Upper lobe of left lung (tissue), 6 donors: ENCODE measurements at regions not wholly inside any gene's neighbourhood (a gene's known extent, or its start where the extent isn't known, plus 50 kb on each side); places are given as distances from the start of the nearest gene placed in this dataset.

ENCODE experiments used
- ATAC-seq, 2 donors: fragments of 200-7000 bp; cut with Tn5 transposase; one replicate each; pipeline ENCODE4 v1.9.1; 2022; ENCODE audit warnings: mild to moderate bottlenecking in 2 of 2, moderate library complexity in 2 of 2; ENCODE audit not compliant: low FRiP score in 2 of 2
- DNase-seq, 2 donors: peaks; one replicate each; pipeline ENCODE4 v3.0.0-alpha.2; 2019 to 2020
- H3K27ac ChIP-seq, 4 donors: fragments of 200-600 bp; sonication (generic); one replicate each; pipeline ENCODE4 v1.5.1; 2016 to 2019
- H3K27me3 ChIP-seq, 4 donors: fragments of 200-600 bp; sonication (generic); one replicate each; pipeline ENCODE4 v1.5.1; 2017 to 2019
- H3K36me3 ChIP-seq, 4 donors: fragments of 200-600 bp; sonication (generic); one replicate each; pipeline ENCODE4 v1.5.1; 2016 to 2019
- H3K4me1 ChIP-seq, 4 donors: fragments of 200-600 bp; sonication (generic); one replicate each; pipeline ENCODE4 v1.5.1; 2018 to 2019
- H3K4me3 ChIP-seq, 4 donors: fragments of 200-600 bp; sonication (generic); one replicate each; pipeline ENCODE4 v1.5.1; 2017 to 2019; ENCODE audit warnings: mild to moderate bottlenecking in 2 of 4, moderate library complexity in 1 of 4
- H3K9me3 ChIP-seq, 4 donors: fragments of 200-600 bp; sonication (generic); one replicate each; pipeline ENCODE4 v1.5.1; 2018 to 2019
- EP300 ChIP-seq, 4 donors: sonication (generic); formaldehyde crosslinking; IDR thresholded peaks; one replicate each; pipeline ENCODE4 v1.5.1; 2017; ENCODE audit warnings: antibody characterized with exemption in 4 of 4, control low read depth in 2 of 4
- POLR2A ChIP-seq, 4 donors: fragments of 450-650 bp; IDR thresholded peaks; one replicate each; pipeline ENCODE4 v1.5.1; 2016 to 2017; ENCODE audit warnings: antibody characterized with exemption in 4 of 4, mild to moderate bottlenecking in 2 of 4
- POLR2AphosphoS5 ChIP-seq, 2 donors: sonication (generic); formaldehyde crosslinking; IDR thresholded peaks; one replicate each; pipeline ENCODE4 v1.5.1; 2017; ENCODE audit warnings: antibody characterized with exemption in 2 of 2
- WGBS, 2 donors: methylation state at CpG; one replicate each; pipeline ENCODE4 v1.1.5; 2017 to 2018; 5-methylcytosine and 5-hydroxymethylcytosine counted together
- TF ChIP-seq, protein P1 (sequence below), 6 experiments: fragments of 450-650 bp in 4 of 6; fragments of 200-600 bp in 2 of 6; sonication (generic) in 2 of 6; IDR thresholded peaks; one replicate each; pipeline ENCODE4 v1.5.1; 2016 to 2019; ENCODE audit warnings: antibody characterized with exemption in 6 of 6
- donor health status: DM: no; HTN: no; CAD: no; lungs with moderate emphysema.
- donor health status: DM: no; HTN: yes; CAD: no; lungs with severe emphysema.

DNA sequence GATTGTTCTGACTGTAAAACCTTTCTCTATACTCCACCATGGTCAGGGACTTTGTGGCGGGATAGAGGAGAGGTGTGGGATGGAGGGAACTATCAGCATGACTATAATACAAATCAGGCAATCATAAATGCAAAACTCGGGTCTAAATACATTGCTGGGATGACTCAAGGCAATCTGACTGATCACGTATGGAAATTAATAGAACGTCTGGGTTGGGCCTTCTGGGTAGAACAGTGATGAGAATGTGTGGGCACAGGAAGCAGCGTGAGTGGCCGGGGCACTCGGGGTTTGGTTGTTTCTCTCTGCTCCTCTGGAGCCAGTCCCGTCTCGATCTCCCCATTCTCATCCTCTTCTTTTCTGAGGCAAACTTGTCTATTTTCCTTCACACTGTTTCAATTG is 485.8 kb downstream of the VRK1 start:
- Histone ChIP-seq H3K36me3 (no peaks in the 10 kb centered on the region), H3K27me3 (no peaks in the 10 kb centered on the region), H3K4me1 (no peaks in the 10 kb centered on the region), H3K9me3 (no peaks in the 10 kb centered on the region), H3K27ac (no peak overlapping the region), H3K4me3 (no peak overlapping the region)
- no peak for ATAC-seq
- TF ChIP-seq, protein P1, sequence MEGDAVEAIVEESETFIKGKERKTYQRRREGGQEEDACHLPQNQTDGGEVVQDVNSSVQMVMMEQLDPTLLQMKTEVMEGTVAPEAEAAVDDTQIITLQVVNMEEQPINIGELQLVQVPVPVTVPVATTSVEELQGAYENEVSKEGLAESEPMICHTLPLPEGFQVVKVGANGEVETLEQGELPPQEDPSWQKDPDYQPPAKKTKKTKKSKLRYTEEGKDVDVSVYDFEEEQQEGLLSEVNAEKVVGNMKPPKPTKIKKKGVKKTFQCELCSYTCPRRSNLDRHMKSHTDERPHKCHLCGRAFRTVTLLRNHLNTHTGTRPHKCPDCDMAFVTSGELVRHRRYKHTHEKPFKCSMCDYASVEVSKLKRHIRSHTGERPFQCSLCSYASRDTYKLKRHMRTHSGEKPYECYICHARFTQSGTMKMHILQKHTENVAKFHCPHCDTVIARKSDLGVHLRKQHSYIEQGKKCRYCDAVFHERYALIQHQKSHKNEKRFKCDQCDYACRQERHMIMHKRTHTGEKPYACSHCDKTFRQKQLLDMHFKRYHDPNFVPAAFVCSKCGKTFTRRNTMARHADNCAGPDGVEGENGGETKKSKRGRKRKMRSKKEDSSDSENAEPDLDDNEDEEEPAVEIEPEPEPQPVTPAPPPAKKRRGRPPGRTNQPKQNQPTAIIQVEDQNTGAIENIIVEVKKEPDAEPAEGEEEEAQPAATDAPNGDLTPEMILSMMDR (IDR thresholded peaks at IDR 0.05), result no peak
- TF ChIP-seq POLR2AphosphoS5 (IDR thresholded peaks at IDR 0.05), result no peak
- no peak for TF ChIP-seq POLR2A (IDR thresholded peaks at IDR 0.05)
- TF ChIP-seq EP300 (IDR thresholded peaks at IDR 0.05), result no peak
- 84 to 87% methylated on average over 9 of the region's 9 CpGs for WGBS, 2 donors
- no peak for DNase-seq

DNA sequence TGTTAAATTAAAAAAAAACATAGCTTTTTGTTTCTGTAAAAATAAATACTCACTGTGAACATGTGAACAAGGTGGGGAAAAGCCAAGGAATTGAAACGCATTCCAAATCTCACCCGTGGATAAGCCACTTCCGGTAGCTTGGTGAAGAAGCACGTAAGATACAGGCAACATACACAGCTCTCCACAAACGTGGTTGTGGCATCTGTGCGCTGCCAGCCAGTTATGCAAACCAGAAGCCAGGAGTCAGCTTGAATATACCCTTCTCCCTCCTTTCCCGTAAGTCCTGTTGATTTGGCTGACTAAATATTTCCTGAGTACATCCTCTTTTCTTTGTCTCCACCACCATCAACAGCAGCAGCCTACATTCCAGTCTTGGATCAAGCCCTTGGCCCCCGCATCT is 486.2 kb downstream of the VRK1 start:
- Histone ChIP-seq H3K36me3 (no peaks in the 10 kb centered on the region), H3K4me3 (no peak overlapping the region), H3K9me3 (no peaks in the 10 kb centered on the region), H3K27me3 (no peaks in the 10 kb centered on the region), H3K4me1 (no peaks in the 10 kb centered on the region), H3K27ac (no peak overlapping the region)
- DNase-seq, result no peak
- WGBS, 2 donors, result 57 to 68% methylated on average over 8 of the region's 8 CpGs
- ATAC-seq, result no peak
- TF ChIP-seq POLR2AphosphoS5 (IDR thresholded peaks at IDR 0.05) (no peak), EP300 (IDR thresholded peaks at IDR 0.05) (no peak), POLR2A (IDR thresholded peaks at IDR 0.05) (no peak)
- TF ChIP-seq, protein P1 (IDR thresholded peaks at IDR 0.05), result no peak

DNA sequence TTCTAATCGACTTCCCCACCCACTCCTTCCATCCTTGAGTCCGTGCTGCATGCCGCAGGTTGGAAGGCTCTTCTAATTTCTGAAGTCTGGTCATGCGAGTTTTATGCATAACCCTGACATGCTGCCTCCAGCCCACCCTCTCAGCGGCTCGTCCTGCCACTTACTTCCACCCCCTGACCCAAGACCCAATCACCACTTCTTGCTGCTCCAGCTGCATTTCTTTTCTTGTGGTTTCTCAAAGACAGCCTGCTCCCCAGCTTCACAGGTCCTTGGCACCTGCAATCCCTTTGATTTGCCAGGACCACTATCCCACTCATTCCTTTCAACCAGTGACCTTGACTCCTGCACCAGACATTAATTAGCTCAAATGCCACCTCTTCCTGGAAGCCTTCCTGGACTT is 486.7 kb downstream of the VRK1 start:
- Histone ChIP-seq H3K4me1 (no peaks in the 10 kb centered on the region), H3K36me3 (no peaks in the 10 kb centered on the region), H3K27ac (no peak overlapping the region), H3K9me3 (no peaks in the 10 kb centered on the region), H3K27me3 (no peaks in the 10 kb centered on the region), H3K4me3 (no peak overlapping the region)
- WGBS, 2 donors, result 65 to 67% methylated on average over 6 of the region's 6 CpGs
- no peak for DNase-seq
- ATAC-seq, result no peak
- TF ChIP-seq, protein P1 (IDR thresholded peaks at IDR 0.05), result no peak
- no peak for TF ChIP-seq POLR2AphosphoS5 (IDR thresholded peaks at IDR 0.05)
- TF ChIP-seq POLR2A (IDR thresholded peaks at IDR 0.05), result no peak
- no peak for TF ChIP-seq EP300 (IDR thresholded peaks at IDR 0.05)

DNA sequence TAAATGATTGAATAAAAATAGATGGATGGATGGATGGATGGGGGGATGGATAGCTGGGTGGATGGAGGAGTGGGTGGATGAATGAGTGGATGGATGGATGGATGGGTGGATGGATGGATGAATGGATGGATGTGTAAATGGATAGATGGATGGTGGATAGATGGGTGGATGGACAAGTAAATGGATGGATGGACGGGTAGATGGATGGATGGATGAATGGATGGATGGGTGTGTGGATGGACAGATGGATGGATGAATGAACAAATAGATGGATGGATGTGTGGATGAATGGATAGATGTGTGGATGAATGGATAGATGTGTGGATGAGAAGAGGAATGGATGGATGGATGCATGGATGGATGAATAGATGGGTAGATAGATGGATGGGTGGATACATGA is 490.8 kb downstream of the VRK1 start:
- Histone ChIP-seq H3K4me1 (no peaks in the 10 kb centered on the region), H3K9me3 (no peaks in the 10 kb centered on the region), H3K4me3 (no peak overlapping the region), H3K36me3 (no peaks in the 10 kb centered on the region), H3K27me3 (no peaks in the 10 kb centered on the region), H3K27ac (no peak overlapping the region)
- no peak for TF ChIP-seq POLR2A (IDR thresholded peaks at IDR 0.05)
- TF ChIP-seq, protein P1 (IDR thresholded peaks at IDR 0.05), result no peak
- TF ChIP-seq POLR2AphosphoS5 (IDR thresholded peaks at IDR 0.05), result no peak
- no peak for TF ChIP-seq EP300 (IDR thresholded peaks at IDR 0.05)
- ATAC-seq (no peak), DNase-seq (no peak)
- 79 to 89% methylated on average over 1 of the region's 1 CpG for WGBS, 2 donors

DNA sequence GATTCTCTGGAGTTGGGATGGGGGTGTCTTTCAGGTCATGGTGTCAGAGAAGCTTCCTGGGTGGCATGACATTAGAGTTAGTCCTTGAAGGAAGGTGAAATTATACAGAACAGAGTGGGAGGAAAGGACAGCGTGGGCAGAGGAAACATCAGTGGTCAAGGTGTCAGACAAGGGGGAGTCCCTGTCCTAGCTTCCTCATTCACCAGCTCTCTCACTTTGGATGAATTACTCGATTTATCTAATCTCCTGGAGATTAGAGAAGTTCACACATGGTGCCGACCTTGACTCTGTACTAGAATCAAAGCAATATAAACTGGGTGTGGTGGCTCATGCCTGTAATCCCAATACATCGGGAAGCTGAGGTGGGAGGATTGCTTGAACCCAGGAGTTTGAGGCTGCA is 492.9 kb downstream of the VRK1 start:
- TF ChIP-seq EP300 (IDR thresholded peaks at IDR 0.05), result no peak
- no peak for TF ChIP-seq POLR2A (IDR thresholded peaks at IDR 0.05)
- TF ChIP-seq, protein P1 (IDR thresholded peaks at IDR 0.05), result no peak
- no peak for TF ChIP-seq POLR2AphosphoS5 (IDR thresholded peaks at IDR 0.05)
- DNase-seq (no peak), ATAC-seq (no peak)
- WGBS, 2 donors, result 58 to 63% methylated on average over 4 of the region's 4 CpGs
- no peak overlapping the region for H3K27ac ChIP-seq
- H3K9me3 ChIP-seq, result no peaks in the 10 kb centered on the region
- H3K4me3 ChIP-seq, result no peak overlapping the region
- no peaks in the 10 kb centered on the region for H3K4me1 ChIP-seq
- H3K36me3 ChIP-seq, result no peaks in the 10 kb centered on the region
- H3K27me3 ChIP-seq, result no peaks in the 10 kb centered on the region
